ENCODE measurements at regions not wholly inside any gene's neighbourhood (a gene's known extent, or its start where the extent isn't known, plus 50 kb on each side); places are given as distances from the start of the nearest gene placed in this dataset.

GRCh38 chr15:53354874-53355273 is 404.6 kb downstream of the WDR72 start:
- in situ Hi-C loops (cut with MboI; ENCODE audit: low sequenced_read_pairs, unreplicated experiment): no loop called here
- no peak for DNase-seq (ENCODE audit: low spot score)
- no peak for TF ChIP-seq CTCF (IDR thresholded peaks at IDR 0.05; ENCODE audit: borderline replicate concordance, control extremely low read depth, extremely low read depth, insufficient read depth, missing control alignments)

GRCh38 chr15:53351373-53351772 is 408.1 kb downstream of the WDR72 start:
- no peak for TF ChIP-seq CTCF (IDR thresholded peaks at IDR 0.05; ENCODE audit: borderline replicate concordance, control extremely low read depth, extremely low read depth, insufficient read depth, missing control alignments)
- DNase-seq (ENCODE audit: low spot score): no peak
- in situ Hi-C loops (cut with MboI; ENCODE audit: low sequenced_read_pairs, unreplicated experiment): no loop called here

GRCh38 chr15:53346583-53346982 is 412.9 kb downstream of the WDR72 start:
- TF ChIP-seq CTCF (IDR thresholded peaks at IDR 0.05; ENCODE audit: borderline replicate concordance, control extremely low read depth, extremely low read depth, insufficient read depth, missing control alignments): no peak
- in situ Hi-C loops (cut with MboI; ENCODE audit: low sequenced_read_pairs, unreplicated experiment): no loop called here
- DNase-seq (ENCODE audit: low spot score): no peak

- in situ Hi-C loops (cut with MboI; ENCODE audit: low sequenced_read_pairs, unreplicated experiment): no loop called here
- TF ChIP-seq CTCF (IDR thresholded peaks at IDR 0.05; ENCODE audit: borderline replicate concordance, control extremely low read depth, extremely low read depth, insufficient read depth, missing control alignments): no peak
- no peak for DNase-seq (ENCODE audit: low spot score)
Observed at GRCh38 chr15:53331328-53332190, 427.9 kb downstream of the WDR72 start.

GRCh38 chr15:53328341-53328740 is 431.1 kb downstream of the WDR72 start:
- no peak for DNase-seq (ENCODE audit: low spot score)
- TF ChIP-seq CTCF (IDR thresholded peaks at IDR 0.05; ENCODE audit: borderline replicate concordance, control extremely low read depth, extremely low read depth, insufficient read depth, missing control alignments): no peak
- in situ Hi-C loops (cut with MboI; ENCODE audit: low sequenced_read_pairs, unreplicated experiment): no loop called here

- DNase-seq (ENCODE audit: low spot score): no peak
- in situ Hi-C loops (cut with MboI; ENCODE audit: low sequenced_read_pairs, unreplicated experiment): no loop called here
- TF ChIP-seq CTCF (IDR thresholded peaks at IDR 0.05; ENCODE audit: borderline replicate concordance, control extremely low read depth, extremely low read depth, insufficient read depth, missing control alignments): no peak
Observed at GRCh38 chr15:53324061-53324460, 435.4 kb downstream of the WDR72 start.
